SH-SY5Y (cell line): ENCODE measurements at regions not wholly inside any gene's neighbourhood (a gene's known extent, or its start where the extent isn't known, plus 50 kb on each side); places are given as distances from the start of the nearest gene placed in this dataset.

ENCODE experiments used
- GATA2 ChIP-seq: IDR thresholded peaks from 2 replicates; pipeline ENCODE4 v1.6.1; 2011; ENCODE audit warnings: mild to moderate bottlenecking, low read depth, low read length
- GATA3 ChIP-seq: IDR thresholded peaks from 2 replicates; pipeline ENCODE4 v1.6.1; 2011; ENCODE audit warnings: low read depth, mild to moderate bottlenecking, low read length, moderate library complexity

- TF ChIP-seq GATA2 (no peak), GATA3 (no peak)
Observed at GRCh38 chr12:39064708-39065107, 159.3 kb upstream of the CPNE8 start.
